ENCODE measurements at regions not wholly inside any gene's neighbourhood (a gene's known extent, or its start where the extent isn't known, plus 50 kb on each side); places are given as distances from the start of the nearest gene placed in this dataset.

DNA sequence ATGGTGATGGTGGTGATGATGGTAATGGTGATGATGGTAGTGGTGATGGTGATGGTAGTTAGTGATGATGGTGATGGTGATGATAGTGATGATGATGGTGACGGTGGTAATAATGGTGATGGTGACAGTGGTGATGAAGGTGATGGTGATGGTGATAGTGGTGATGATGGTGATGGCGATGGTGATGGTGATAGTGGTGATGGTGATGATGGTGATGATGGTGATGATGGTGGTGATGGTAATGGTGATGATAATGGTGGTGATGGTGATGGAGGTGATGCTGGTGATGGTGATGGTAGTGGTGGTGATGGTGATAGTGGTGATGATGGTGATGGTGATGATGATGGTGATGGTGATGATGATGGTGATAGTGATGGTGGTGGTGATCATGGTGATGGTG lies 148.7 kb upstream of the TNRC6C start:
- DNase-seq: no peak

GRCh38 chr17:77810536-77810935 lies 148.0 kb upstream of the TNRC6C start:
- DNase-seq: no peak

DNA sequence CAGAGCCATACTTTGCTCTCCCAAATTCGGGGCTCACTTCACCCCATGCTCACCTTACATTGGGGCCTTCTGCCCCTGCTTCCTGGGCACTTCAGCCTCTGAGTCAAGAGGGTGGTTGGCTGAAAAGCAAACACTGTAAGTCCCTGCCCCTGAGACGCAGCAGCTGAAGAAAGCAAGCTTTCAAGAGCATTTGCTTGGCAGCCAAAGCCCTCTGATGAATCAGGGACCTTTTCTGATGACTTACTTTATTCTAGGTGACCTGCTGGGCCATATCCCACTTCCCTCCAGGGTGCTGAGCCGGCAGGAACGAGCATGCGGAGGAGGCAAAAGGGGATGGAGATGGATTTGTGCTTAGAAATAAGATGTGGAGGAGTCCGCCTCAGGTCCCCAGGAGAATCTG lies 147.0 kb upstream of the TNRC6C start:
- no peak for DNase-seq

DNA sequence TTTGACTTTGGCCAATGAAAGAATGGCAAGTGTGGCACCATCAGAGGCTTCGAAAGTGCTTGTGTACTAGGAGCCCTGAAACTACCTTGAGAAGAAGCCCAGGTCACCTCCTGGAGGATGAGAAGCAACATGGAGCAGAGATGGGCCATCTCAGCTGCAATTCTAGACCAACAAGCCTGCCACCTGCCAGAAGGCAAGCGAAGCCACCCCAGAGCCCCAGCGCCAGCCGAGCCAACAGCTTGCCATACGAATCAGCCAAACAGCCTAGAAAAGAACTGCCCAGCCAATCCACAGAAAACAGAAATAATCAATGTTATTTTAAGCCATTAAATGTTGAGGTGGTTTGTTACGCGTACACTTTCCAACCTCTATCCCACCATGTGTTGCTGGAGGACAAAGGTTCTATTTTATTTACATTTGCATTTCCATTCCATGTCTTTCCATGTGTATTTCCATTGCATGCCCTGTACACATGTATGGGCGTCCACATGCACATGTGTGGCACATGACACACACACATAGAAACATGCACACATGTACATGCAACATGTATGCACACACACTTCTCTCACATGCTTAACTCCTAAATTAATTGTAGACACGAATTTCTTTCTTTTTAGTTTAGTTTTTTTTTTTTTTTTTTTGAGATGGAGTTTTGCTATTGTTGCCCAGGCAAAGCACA lies 144.3 kb upstream of the TNRC6C start:
- DNase-seq: no peak

DNA sequence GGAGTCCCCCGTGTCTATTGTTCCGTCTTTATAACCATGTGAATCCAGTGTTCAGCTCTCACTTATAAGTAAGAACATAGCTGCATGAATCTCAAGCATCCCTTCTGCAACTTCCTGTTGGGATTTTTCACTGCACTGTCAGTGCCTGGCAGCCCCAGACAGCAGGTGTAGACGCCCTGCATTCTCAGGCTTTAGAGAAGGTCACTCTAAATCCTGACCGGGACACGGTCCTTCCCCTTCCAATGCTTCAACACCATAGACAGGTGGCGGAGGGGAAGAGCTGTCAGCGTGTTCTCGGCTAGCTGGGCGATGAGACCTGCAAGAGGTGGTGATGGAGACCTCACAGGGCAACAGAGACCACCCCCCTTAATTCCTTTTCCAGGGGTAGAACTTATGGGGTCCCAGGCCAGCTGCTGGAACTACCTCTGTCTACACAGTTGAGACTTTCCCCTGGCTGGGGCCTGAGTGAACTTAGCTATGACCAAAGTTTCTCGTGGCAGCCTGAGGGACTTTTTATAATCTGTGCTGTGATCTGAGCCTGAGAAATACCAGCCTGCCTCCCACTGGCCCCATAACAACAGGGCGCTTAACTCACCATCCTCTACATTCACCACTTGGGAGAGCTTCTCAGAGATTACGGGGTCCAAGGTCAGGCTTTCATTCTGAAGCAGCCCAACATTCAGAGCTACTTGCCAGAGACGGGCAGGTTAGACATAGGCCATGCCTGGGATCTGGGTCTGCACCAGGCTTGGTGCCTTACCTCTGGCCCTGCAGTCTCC lies 143.2 kb upstream of the TNRC6C start:
- DNase-seq: no peak

DNA sequence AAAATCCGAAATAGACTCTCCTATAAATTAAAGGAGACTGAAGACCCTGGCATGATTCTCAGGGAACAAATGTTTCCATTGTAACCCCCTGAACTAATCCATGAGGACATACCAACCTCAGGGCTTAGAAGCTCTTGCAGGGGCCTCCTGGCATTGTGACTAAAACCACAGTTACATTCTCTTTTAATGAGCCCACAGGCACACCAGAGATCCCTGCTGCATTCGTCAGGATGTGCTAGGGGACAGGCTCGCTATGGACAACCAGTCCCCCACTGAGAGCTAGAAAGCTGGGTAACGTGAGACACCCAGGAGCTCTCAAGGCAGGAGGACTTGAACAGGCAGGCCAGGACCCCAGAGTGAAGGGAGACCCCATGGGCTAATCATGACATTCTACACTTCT lies 140.6 kb upstream of the TNRC6C start:
- no peak for DNase-seq

DNA sequence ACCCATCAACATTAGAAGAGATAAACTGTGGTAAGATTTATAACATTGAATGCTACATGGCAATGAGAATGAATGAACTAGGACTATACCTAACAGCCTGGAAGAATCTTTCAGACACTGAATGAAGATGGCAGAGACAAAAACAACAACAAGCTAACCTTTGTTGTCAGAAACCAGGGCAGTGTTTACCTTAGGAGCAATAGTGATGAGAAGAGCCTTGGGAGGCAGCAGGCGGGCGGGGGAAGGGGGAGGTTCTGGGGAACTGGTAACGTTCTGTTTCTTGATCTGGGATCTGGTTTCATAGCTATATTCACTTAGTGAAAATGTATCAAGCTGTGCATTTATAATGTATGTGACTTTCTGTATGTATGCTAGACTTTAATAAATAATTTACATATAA lies 139.0 kb upstream of the TNRC6C start:
- DNase-seq: no peak

DNA sequence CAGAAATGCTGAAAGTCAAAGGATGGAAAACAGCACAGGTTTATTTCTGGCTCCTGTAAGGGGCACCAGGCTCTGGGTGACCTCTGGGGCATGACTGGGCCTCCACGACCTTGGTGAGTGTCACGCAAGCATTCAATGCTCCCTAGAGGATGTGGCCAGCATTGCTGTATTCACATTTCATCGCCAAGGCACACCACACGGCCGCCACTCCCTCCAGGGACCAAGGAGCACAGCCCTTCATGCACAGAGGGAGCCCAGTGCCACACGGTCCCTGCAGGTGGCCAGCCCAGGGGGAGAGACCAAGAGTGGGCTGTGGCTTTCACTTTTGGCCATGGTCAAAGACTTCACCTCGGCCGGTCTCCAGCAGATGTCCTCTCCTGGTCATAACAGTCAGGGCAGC lies 137.4 kb upstream of the TNRC6C start:
- DNase-seq: no peak

DNA sequence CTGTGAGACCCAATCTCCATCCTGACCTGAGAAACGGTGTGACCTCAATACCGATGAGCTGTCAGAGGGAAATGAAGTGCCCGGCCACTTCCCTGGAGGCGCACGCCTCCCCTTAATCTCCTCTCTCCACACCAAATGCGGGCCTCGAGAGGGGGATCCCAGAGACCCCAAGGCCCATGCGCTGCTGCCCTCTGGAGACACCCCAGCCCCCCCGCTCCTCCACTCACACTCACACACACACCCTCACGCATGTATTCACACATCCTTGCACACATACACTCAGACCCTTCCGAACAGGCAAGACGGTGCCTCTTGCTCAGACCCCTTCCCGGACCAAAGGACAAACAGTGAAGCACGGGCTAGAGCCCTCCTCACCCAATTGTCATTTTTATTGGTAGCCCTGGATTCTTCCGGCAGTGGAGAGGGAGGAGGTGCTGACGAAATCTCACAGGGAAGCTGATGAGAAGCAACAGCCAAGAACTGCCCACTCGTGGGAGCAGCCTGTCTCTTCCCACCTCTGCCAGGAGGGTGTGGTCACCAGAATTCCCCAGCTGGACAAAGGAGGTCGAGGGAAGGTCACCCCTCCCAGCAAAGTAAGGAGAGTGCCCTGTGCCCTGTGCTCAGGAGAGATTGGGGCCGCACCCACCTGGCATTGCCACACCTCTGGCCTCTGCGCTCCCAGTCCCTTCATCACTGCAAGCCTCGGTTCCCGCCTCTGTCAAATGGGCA lies 136.0 kb upstream of the TNRC6C start:
- no peak for DNase-seq

DNA sequence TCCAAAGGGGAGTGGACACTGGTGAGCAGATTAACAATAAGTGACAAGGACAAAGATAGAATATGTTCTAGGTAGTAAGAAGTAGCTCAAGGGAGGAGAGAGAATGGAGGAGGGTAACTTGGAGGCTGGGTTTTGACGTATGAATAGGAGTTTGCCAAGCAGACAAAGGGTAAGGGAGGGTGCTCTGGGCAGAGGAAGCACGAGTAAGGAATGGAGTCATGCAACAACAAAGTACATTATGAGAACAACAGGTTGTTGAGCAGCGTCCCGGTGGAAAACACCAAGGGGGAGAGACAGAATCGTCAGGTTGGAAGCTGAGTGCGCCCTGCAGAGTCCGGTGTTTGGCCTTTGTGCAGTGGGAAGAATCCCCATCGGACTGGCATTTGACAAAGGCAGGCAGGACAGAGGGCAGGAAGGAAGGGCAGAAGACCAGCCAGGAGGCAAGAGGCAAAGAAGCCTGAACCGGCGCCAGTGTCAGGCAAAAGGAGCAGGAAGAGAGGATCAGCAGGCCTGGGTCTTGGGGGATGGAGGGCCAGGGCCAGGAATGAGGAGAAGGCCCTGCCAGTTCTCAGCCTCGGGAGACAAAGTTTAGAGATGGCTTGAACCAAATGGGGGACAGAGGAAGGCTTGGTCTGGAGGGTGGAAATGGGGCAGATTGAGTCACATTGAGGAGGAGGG lies 134.3 kb upstream of the TNRC6C start:
- no peak for DNase-seq

- no peak for DNase-seq
These were observed 133.7 kb upstream of the TNRC6C start for GRCh38 chr17:77824780-77825280.

DNA sequence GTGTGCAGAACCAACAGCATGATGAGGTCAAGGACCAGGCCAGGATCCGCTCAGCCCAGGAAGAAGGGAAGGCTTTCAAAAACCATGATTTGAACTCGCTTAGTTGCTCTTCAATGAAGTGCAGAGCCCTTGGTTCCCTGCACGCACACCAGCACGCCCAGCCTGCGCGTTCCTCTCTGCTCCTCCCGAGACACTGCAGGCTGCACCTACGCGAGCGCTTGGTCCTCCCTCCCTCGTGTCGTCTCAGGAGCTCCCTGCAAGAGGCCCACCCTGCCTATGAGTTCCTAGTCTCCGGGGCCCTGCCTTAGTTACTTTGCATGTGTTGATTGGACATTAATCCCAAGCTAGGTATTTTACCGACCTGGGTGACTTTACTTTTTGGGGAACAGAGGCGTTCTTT lies 132.9 kb upstream of the TNRC6C start:
- no peak for DNase-seq

DNA sequence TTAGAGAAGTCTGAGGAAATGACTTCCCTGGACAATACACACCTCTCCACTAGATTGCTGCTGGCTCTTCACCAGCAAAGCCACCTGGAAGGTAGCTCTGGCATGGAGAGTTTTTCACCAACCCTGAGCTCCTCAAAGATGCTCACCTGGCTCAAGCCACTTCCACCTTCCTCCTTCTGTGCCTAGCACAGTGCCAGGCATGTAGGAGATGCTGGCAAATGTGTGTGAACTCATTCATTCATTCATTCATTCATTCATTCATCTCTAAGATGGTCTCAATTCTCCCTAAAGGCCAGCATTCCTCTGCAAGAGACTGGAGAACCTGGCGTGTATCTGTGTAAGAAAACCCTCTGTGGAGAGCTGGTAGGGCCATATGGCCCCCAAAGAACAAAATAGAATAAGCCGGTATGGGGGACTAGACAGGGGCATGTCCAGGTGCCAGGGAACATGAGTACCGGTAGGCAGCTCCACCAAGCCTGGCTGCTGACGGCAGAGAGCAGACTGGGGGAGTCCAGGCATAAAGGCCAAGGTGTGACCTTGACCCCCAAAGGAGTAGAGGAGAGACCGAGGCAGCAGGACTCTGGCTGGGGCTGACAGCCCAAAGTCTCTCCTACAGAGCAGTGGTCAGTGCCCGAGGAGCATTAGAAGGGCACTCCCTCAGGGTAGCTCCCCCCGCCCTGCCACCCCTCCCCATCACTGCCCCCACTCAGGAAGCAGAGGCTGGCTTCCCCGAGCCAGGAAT lies 132.2 kb upstream of the TNRC6C start:
- DNase-seq: no peak

- no peak for DNase-seq
These were observed 131.5 kb upstream of the TNRC6C start for GRCh38 chr17:77827039-77827438.

- no peak for DNase-seq
These were observed 131.0 kb upstream of the TNRC6C start for GRCh38 chr17:77827511-77827910.

GRCh38 chr17:77828749-77829539 lies 129.6 kb upstream of the TNRC6C start:
- DNase-seq: no peak

- no peak for DNase-seq
These were observed 128.4 kb upstream of the TNRC6C start for GRCh38 chr17:77829843-77830799.

- DNase-seq: no peak
These were observed 127.6 kb upstream of the TNRC6C start for GRCh38 chr17:77830816-77831473.

- no peak for DNase-seq
These were observed 126.9 kb upstream of the TNRC6C start for GRCh38 chr17:77831474-77832179.

All from NCI-H1694 (cell line).